ENCODE measurements at regions not wholly inside any gene's neighbourhood (a gene's known extent, or its start where the extent isn't known, plus 50 kb on each side); places are given as distances from the start of the nearest gene placed in this dataset.

DNA sequence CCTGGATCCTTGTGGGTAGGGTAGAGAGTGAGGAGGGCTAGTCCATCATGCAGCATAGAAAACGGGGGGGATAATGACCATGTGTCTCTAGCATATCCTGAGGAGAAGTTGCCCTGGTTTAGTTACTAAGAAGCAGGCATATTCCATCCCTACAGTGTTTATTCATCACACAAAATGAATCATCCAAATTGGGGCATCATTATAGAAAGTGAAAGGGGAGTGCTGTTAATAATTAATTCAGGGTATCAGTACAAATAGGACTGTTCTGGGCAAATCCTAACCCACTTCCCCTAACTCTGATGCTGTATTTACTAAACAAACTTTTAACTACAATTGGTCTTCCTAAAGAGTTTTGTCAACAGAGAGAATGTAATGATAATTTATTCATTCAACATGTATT is 281.1 kb upstream of the ARX start:
- no peaks in the 10 kb centered on the region for H3K4me1 ChIP-seq (ENCODE audit: control insufficient read depth, insufficient read depth, low read length)
- H3K9me3 ChIP-seq (ENCODE audit: control insufficient read depth, insufficient read depth, low read length): no peaks in the 10 kb centered on the region
- H3K36me3 ChIP-seq (ENCODE audit: control insufficient read depth, insufficient read depth, low read length): no peaks in the 10 kb centered on the region
- no peak overlapping the region for H3K9ac ChIP-seq (ENCODE audit: low read depth, low read length)
- H3K4me3 ChIP-seq (ENCODE audit: low read depth, low read length): no peak overlapping the region
- H3K27me3 ChIP-seq (ENCODE audit: control insufficient read depth, insufficient read depth, low read length): no peaks in the 10 kb centered on the region

DNA sequence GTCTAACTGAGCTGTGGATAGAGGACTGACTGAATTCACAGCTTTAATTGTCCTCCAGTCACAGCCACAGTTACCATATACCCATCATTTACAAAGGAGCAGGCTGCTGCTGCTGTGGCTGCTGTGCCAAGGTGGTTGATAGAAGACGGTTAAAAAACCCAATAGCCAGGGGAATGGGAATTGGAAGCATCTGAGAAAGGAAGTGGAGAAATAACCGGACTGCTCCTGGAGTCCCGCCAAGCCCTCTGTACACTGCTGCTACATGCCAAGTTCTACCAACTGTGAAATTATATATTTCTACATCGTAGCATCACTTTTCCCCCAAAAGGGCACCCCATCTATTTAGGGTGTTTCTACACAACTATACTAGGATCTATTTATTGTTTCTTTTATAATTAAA is 279.7 kb upstream of the ARX start:
- H3K4me3 ChIP-seq (ENCODE audit: low read depth, low read length): no peak overlapping the region
- no peaks in the 10 kb centered on the region for H3K9me3 ChIP-seq (ENCODE audit: control insufficient read depth, insufficient read depth, low read length)
- H3K9ac ChIP-seq (ENCODE audit: low read depth, low read length): no peak overlapping the region
- H3K27me3 ChIP-seq (ENCODE audit: control insufficient read depth, insufficient read depth, low read length): no peaks in the 10 kb centered on the region
- H3K4me1 ChIP-seq (ENCODE audit: control insufficient read depth, insufficient read depth, low read length): no peaks in the 10 kb centered on the region
- no peaks in the 10 kb centered on the region for H3K36me3 ChIP-seq (ENCODE audit: control insufficient read depth, insufficient read depth, low read length)

DNA sequence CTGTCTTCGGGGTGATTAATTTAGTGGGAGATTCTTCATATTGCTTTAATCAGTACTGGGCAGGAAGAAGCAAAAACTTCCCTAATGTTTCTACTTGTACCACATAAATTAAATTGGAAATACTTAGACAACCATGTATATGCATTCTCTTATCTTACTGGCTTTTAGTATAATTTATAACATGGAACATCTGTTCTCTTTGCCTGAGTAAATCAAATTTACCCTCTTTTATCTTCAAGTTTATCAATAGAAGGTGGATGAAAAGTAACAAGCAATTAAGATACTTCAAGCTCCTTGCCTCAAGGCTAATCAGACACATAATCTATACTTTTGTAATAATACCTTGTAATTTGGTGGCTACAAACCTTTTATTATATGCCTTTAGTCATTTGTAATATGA is 274.4 kb upstream of the ARX start:
- no peaks in the 10 kb centered on the region for H3K9me3 ChIP-seq (ENCODE audit: control insufficient read depth, insufficient read depth, low read length)
- H3K9ac ChIP-seq (ENCODE audit: low read depth, low read length): no peak overlapping the region
- no peaks in the 10 kb centered on the region for H3K4me1 ChIP-seq (ENCODE audit: control insufficient read depth, insufficient read depth, low read length)
- H3K4me3 ChIP-seq (ENCODE audit: low read depth, low read length): no peak overlapping the region
- H3K36me3 ChIP-seq (ENCODE audit: control insufficient read depth, insufficient read depth, low read length): no peaks in the 10 kb centered on the region
- H3K27me3 ChIP-seq (ENCODE audit: control insufficient read depth, insufficient read depth, low read length): no peaks in the 10 kb centered on the region

DNA sequence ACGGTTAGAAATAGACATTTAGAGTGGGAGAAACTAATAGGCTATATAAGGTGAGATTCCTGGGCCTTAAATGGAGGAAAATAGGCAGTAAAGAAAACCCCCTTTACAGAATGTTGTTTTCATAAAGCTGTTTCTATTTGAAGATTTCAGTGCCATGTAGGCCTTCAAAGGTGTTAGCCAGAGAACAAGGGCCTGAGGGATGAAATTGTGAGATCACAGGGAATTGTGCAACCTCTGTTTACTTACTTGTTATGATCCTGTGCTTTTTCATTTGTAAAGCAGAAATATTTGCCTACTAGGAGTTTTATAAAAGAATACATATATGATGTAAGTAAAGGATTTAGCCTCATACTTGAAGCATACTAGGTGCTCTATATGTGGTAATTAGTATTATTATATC is 272.9 kb upstream of the ARX start:
- Histone ChIP-seq H3K9me3 (ENCODE audit: control insufficient read depth, insufficient read depth, low read length) (no peaks in the 10 kb centered on the region), H3K36me3 (ENCODE audit: control insufficient read depth, insufficient read depth, low read length) (no peaks in the 10 kb centered on the region), H3K4me1 (ENCODE audit: control insufficient read depth, insufficient read depth, low read length) (no peaks in the 10 kb centered on the region), H3K27me3 (ENCODE audit: control insufficient read depth, insufficient read depth, low read length) (no peaks in the 10 kb centered on the region), H3K4me3 (ENCODE audit: low read depth, low read length) (no peak overlapping the region), H3K9ac (ENCODE audit: low read depth, low read length) (no peak overlapping the region)

DNA sequence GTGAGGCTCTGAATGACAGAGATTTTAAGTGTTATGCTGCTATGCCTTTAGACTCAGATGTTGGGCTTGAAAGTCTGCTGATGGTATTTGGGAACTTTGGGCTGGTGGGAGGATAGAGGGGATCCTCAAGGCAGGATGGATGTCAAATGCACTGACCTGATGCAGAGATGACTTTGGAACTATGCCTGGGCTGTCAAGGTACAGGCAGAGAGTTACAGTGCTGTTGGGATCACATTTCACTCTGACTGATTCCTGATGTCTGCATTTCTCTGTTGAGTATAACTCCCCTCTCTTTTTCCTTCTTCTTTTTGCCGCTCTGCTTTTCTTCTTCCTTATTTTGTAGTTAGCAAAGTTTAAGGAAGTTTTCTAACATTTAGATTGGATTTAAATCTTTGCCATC is 271.8 kb upstream of the ARX start:
- no peaks in the 10 kb centered on the region for H3K4me1 ChIP-seq (ENCODE audit: control insufficient read depth, insufficient read depth, low read length)
- H3K4me3 ChIP-seq (ENCODE audit: low read depth, low read length): no peak overlapping the region
- no peaks in the 10 kb centered on the region for H3K36me3 ChIP-seq (ENCODE audit: control insufficient read depth, insufficient read depth, low read length)
- no peaks in the 10 kb centered on the region for H3K9me3 ChIP-seq (ENCODE audit: control insufficient read depth, insufficient read depth, low read length)
- no peak overlapping the region for H3K9ac ChIP-seq (ENCODE audit: low read depth, low read length)
- no peaks in the 10 kb centered on the region for H3K27me3 ChIP-seq (ENCODE audit: control insufficient read depth, insufficient read depth, low read length)

DNA sequence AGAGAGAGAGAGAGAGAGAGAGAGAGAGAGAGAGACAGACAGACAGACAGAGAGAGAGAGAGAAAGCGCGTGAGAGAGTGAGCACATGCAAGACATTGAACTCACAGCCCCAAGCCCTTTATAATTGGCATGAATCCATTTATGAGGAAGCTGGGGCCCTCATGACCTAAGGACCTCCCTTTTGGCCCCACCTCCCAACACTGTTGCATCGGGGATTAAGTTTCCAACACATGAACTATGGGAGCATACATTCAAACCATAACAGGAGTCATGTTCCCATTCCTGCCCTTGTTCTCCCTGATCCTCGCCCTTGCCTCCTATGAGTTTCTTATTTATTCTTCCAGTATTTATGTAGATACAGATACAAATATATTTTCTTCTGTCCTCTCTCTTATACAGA is 269.8 kb upstream of the ARX start:
- Histone ChIP-seq H3K27me3 (ENCODE audit: control insufficient read depth, insufficient read depth, low read length) (no peaks in the 10 kb centered on the region), H3K9me3 (ENCODE audit: control insufficient read depth, insufficient read depth, low read length) (no peaks in the 10 kb centered on the region), H3K4me3 (ENCODE audit: low read depth, low read length) (no peak overlapping the region), H3K4me1 (ENCODE audit: control insufficient read depth, insufficient read depth, low read length) (no peaks in the 10 kb centered on the region), H3K9ac (ENCODE audit: low read depth, low read length) (no peak overlapping the region), H3K36me3 (ENCODE audit: control insufficient read depth, insufficient read depth, low read length) (no peaks in the 10 kb centered on the region)

DNA sequence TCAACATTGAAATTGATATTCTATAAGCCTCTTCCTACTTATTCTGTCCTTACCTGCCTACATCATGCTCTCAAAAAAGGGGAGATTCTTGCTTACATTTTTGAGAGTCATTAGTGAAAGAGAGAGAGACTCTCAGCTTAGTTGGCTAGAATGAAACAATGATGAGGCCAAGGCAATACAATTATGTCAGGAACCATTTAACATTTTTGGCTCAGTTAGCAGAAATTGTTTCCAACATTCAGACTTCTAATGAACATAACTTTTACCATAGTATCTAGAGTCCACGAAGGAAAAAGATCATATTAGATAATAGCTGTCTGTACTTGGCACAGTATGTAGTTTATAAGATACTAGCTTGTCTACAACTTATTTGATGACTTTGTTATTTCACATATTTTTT is 263.7 kb upstream of the ARX start:
- no peaks in the 10 kb centered on the region for H3K4me1 ChIP-seq (ENCODE audit: control insufficient read depth, insufficient read depth, low read length)
- no peaks in the 10 kb centered on the region for H3K27me3 ChIP-seq (ENCODE audit: control insufficient read depth, insufficient read depth, low read length)
- H3K36me3 ChIP-seq (ENCODE audit: control insufficient read depth, insufficient read depth, low read length): no peaks in the 10 kb centered on the region
- H3K4me3 ChIP-seq (ENCODE audit: low read depth, low read length): no peak overlapping the region
- no peak overlapping the region for H3K9ac ChIP-seq (ENCODE audit: low read depth, low read length)
- no peaks in the 10 kb centered on the region for H3K9me3 ChIP-seq (ENCODE audit: control insufficient read depth, insufficient read depth, low read length)

DNA sequence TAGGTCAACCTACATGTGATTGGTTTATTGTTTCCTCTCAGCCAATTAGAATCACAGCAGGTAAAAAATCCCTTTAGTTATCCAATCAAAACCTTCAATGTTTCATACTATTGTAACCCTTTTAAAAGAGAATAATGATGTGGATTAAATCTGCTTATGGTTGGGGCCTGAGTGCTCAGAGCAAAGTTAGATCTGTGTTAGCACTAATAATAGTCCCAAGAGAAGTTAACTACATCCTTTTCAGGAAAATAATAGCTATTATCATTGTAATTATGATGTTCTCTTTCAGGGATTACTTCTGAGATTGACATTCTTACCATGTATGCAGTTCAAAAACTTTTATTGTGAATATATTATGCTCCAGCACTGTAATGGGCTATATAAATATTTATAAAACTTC is 262.6 kb upstream of the ARX start:
- no peaks in the 10 kb centered on the region for H3K4me1 ChIP-seq (ENCODE audit: control insufficient read depth, insufficient read depth, low read length)
- H3K4me3 ChIP-seq (ENCODE audit: low read depth, low read length): no peak overlapping the region
- no peaks in the 10 kb centered on the region for H3K9me3 ChIP-seq (ENCODE audit: control insufficient read depth, insufficient read depth, low read length)
- no peaks in the 10 kb centered on the region for H3K27me3 ChIP-seq (ENCODE audit: control insufficient read depth, insufficient read depth, low read length)
- H3K9ac ChIP-seq (ENCODE audit: low read depth, low read length): no peak overlapping the region
- H3K36me3 ChIP-seq (ENCODE audit: control insufficient read depth, insufficient read depth, low read length): no peaks in the 10 kb centered on the region

DNA sequence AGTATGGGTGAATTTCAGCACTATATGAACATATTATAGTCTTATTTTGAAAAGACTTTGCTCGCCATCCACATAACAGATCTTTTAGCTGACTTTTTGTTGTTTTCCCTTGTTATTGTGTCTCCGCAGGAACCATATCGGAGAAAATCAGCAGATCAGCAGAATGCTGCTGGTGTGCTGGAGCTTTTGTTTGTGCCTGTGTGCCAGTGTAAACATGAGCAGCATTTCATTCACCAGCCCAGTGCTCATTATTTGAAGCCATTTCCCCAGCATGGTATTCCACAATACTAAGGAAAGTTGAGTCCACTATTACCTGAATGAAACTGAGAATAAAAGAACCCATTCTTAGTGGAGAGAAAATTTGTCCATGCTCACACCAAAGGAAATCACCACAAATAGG is 261.8 kb upstream of the ARX start:
- no peaks in the 10 kb centered on the region for H3K36me3 ChIP-seq (ENCODE audit: control insufficient read depth, insufficient read depth, low read length)
- H3K9me3 ChIP-seq (ENCODE audit: control insufficient read depth, insufficient read depth, low read length): no peaks in the 10 kb centered on the region
- H3K4me3 ChIP-seq (ENCODE audit: low read depth, low read length): no peak overlapping the region
- no peak overlapping the region for H3K9ac ChIP-seq (ENCODE audit: low read depth, low read length)
- no peaks in the 10 kb centered on the region for H3K27me3 ChIP-seq (ENCODE audit: control insufficient read depth, insufficient read depth, low read length)
- no peaks in the 10 kb centered on the region for H3K4me1 ChIP-seq (ENCODE audit: control insufficient read depth, insufficient read depth, low read length)

DNA sequence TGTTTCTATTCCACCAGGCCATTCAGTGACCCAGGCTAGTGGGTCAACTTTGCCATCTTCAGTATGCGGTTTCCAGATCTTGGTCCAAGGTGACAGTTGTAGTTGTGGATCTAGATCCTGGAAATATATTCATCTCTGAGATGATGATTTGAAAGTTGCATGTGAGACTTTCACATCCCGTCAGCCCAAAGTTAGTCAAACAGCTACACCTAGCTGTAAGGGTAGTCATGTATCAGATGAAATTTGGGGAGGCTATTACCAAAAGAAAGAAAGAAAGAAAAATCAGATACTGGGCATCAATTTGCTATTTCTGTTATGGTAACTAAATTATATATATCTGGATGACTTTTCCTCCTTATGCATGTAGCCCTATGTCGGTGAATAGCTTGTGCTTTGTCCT is 259.4 kb upstream of the ARX start:
- Histone ChIP-seq H3K4me1 (ENCODE audit: control insufficient read depth, insufficient read depth, low read length) (no peaks in the 10 kb centered on the region), H3K27me3 (ENCODE audit: control insufficient read depth, insufficient read depth, low read length) (no peaks in the 10 kb centered on the region), H3K9me3 (ENCODE audit: control insufficient read depth, insufficient read depth, low read length) (no peaks in the 10 kb centered on the region), H3K4me3 (ENCODE audit: low read depth, low read length) (no peak overlapping the region), H3K9ac (ENCODE audit: low read depth, low read length) (no peak overlapping the region), H3K36me3 (ENCODE audit: control insufficient read depth, insufficient read depth, low read length) (no peaks in the 10 kb centered on the region)

DNA sequence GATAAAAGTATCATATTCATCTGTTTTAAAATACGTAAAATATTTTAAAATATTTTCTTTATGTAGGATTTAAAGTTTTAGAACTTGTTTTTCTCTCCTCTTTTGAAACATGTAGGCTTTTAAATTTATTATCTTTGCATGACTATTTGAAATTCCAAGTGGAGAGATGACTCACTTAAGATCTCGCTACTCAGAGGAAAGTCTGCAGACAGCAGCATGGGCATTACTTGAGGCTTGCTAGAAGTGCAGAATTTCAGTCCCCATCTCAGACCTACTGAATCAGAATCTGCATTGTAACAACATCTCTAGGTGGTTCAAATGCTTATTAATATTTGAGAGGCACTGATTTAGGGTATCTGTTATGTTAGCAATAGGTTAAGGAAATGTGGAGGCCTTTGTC is 225.7 kb upstream of the ARX start:
- Histone ChIP-seq H3K9me3 (ENCODE audit: control insufficient read depth, insufficient read depth, low read length) (no peaks in the 10 kb centered on the region), H3K27me3 (ENCODE audit: control insufficient read depth, insufficient read depth, low read length) (no peaks in the 10 kb centered on the region), H3K9ac (ENCODE audit: low read depth, low read length) (no peak overlapping the region), H3K36me3 (ENCODE audit: control insufficient read depth, insufficient read depth, low read length) (no peaks in the 10 kb centered on the region), H3K4me3 (ENCODE audit: low read depth, low read length) (no peak overlapping the region), H3K4me1 (ENCODE audit: control insufficient read depth, insufficient read depth, low read length) (peaks cover 2% of the 10 kb centered on the region)

DNA sequence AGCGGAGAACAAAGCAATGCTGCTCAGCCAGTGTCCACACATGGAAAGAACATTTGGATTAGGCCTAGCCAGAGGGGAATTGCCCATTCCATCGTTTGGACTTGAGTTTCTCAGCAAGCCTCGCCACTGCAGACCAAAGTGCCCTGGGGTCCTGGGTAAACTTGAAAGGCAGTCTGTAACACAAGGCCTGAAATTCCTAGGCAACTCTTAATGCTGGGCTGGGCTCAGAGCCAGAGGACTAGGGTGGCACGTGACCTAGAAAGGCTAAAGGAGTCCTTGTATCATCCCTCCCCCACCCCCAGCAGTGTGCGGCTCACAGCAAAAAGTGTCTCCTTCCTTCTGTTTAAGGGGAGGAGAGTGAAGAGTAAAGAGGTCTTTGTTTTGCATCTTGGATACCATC is 210.4 kb upstream of the ARX start:
- H3K9ac ChIP-seq (ENCODE audit: low read depth, low read length): no peak overlapping the region
- no peaks in the 10 kb centered on the region for H3K4me1 ChIP-seq (ENCODE audit: control insufficient read depth, insufficient read depth, low read length)
- no peaks in the 10 kb centered on the region for H3K36me3 ChIP-seq (ENCODE audit: control insufficient read depth, insufficient read depth, low read length)
- no peaks in the 10 kb centered on the region for H3K27me3 ChIP-seq (ENCODE audit: control insufficient read depth, insufficient read depth, low read length)
- H3K4me3 ChIP-seq (ENCODE audit: low read depth, low read length): no peak overlapping the region
- H3K9me3 ChIP-seq (ENCODE audit: control insufficient read depth, insufficient read depth, low read length): no peaks in the 10 kb centered on the region

DNA sequence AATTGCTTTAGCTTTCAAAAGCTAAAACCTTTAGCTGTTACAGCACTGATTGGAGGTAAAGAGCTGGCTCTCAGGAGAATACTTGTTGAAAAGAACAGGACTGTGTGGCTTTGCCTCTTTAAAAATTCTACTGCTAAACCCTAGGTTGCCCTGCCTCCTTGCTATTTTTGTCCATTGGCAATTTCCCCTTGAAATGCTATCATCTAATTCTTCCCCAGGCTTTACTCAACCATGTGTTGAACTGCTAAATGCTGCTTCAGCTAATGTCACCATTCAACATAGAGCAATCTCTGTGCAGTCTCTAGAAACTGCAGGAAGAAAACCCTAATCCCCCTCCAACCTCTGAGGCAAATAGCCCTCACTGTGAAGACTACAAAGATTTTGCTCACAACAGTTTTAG is 203.7 kb upstream of the ARX start:
- no peak overlapping the region for H3K4me3 ChIP-seq (ENCODE audit: low read depth, low read length)
- H3K27me3 ChIP-seq (ENCODE audit: control insufficient read depth, insufficient read depth, low read length): no peaks in the 10 kb centered on the region
- no peaks in the 10 kb centered on the region for H3K36me3 ChIP-seq (ENCODE audit: control insufficient read depth, insufficient read depth, low read length)
- H3K4me1 ChIP-seq (ENCODE audit: control insufficient read depth, insufficient read depth, low read length): no peaks in the 10 kb centered on the region
- H3K9ac ChIP-seq (ENCODE audit: low read depth, low read length): no peak overlapping the region
- H3K9me3 ChIP-seq (ENCODE audit: control insufficient read depth, insufficient read depth, low read length): no peaks in the 10 kb centered on the region

All from iPS-15b (cell line).